HG02840 (cell line): ENCODE measurements at regions not wholly inside any gene's neighbourhood (a gene's known extent, or its start where the extent isn't known, plus 50 kb on each side); places are given as distances from the start of the nearest gene placed in this dataset.

Experiments
- ATAC-seq: cut with Tn5 transposase; IDR thresholded peaks from one replicate; pipeline ENCODE4 v1.9.1; 2021; ENCODE audit warnings: mild to moderate bottlenecking, moderate library complexity, moderate number of reproducible peaks; ENCODE audit not compliant: unreplicated experiment, low FRiP score

DNA sequence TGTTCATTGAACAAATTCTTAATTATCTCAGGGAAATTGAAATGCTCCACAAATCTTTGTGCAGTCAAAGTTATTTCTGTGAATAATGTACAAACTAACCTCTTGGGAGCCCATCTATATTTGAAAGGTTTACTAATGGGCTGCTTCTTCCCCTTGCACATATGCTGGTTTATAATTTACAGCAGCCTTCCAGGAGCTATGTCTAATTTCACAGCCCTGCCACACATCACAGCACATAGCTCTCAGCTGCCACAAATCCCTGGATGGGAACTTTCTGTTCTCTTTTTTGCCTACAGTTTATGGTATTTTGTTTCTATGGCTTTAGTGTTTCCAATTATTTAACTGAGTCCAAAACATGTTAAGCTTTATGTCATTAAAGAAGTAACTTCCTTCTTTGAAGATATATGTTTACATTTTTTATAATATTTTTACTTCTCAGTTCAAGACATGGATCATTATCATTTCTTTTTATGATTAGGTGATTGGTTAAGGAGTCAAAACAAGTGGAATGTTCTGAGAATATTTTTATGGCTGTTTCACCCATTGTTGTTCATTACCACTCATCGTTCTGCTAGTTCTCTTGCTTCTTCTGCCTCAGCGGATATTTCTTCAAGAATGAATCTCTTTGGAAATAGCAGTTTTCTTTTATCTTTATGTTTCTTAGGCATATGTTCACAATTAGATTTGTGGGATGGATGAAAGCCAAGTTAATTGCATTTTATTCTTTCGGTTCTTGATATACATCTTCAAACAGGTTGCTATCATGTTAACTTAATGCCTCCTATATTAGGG lies 475.6 kb upstream of the MIS18BP1 start:
- ATAC-seq, result no peak

- ATAC-seq, result no peak
These were observed 474.1 kb upstream of the MIS18BP1 start for GRCh38 chr14:45727133-45727532.

- no peak for ATAC-seq
These were observed 468.5 kb upstream of the MIS18BP1 start for GRCh38 chr14:45721472-45721871.

DNA sequence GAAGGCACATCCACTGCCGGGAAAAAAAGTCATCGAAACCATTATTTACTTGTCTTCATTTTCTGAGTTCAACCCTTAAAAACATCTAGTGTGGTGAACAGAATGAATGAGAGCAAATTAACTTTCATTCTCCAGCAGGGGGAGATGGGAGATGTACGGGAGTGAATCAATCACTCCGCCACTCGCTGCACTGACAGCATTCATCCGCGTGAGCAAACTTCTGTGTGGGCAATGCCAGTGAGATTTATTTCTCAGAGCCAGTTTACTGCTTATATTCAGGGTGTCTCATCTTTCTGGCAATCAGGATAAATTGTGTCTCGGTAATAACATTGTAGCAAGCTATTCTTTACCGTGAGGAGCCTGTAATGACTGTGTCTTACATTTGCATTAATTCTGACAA lies 463.6 kb upstream of the MIS18BP1 start:
- no peak for ATAC-seq

DNA sequence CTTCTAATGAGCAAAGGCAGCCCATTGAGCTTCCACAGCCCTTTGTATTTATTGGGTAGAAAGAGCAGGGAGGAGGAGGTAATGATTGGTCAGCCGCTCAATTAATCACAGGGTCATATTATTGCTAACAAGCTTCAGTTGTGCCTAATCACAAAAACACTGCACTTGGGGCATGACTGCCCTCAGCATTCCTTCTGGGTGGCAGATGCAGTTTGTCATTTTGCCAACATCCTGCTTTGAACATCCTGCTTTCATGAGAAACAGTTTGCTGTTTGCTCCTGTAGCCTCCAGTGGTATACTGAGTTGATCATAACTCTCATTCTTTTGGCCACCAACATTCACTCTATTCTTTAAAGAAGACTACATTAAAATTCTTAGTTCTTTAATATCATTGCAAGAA lies 462.9 kb upstream of the MIS18BP1 start:
- no peak for ATAC-seq

GRCh38 chr14:45709541-45709940 lies 456.5 kb upstream of the MIS18BP1 start:
- ATAC-seq, result no peak

GRCh38 chr14:45705940-45706534 lies 453.0 kb upstream of the MIS18BP1 start:
- no peak for ATAC-seq

GRCh38 chr14:45699471-45699870 lies 446.5 kb upstream of the MIS18BP1 start:
- ATAC-seq, result no peak

DNA sequence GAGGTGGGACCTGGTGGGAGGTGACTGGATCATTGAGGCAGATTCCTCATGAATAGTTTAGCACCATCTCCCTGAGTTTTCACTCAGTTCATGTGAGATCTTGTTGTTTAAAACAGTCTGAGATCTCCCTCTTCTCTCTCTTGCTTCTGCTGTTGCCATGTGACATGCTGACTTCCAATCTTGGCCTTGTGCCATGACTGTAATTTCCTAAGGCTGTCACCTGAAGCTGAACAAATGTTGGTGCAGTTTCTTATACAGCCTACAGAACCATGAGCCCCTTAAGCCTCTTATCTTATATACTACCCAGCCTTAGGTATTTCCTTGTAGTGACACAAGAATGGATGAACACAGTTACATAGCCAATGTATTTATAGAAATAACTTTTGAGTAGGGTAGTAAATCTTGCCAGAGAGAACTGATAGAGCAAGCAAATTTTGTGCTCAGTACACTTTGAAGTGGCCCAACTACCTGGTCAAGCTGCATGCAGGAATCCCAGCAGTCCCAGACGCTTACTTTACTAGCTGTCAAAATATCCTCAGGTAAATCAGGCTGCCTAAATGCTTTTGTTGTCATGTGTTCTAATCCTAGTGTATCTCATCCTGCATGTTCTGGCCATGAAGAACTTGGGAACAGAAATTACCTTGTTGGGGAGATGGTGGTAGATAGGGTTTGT lies 445.6 kb upstream of the MIS18BP1 start:
- no peak for ATAC-seq

- no peak for ATAC-seq
These were observed 433.8 kb upstream of the MIS18BP1 start for GRCh38 chr14:45686771-45687170.

GRCh38 chr14:45680531-45680930 lies 427.5 kb upstream of the MIS18BP1 start:
- no peak for ATAC-seq

GRCh38 chr14:45679853-45680252 lies 426.9 kb upstream of the MIS18BP1 start:
- ATAC-seq, result no peak

DNA sequence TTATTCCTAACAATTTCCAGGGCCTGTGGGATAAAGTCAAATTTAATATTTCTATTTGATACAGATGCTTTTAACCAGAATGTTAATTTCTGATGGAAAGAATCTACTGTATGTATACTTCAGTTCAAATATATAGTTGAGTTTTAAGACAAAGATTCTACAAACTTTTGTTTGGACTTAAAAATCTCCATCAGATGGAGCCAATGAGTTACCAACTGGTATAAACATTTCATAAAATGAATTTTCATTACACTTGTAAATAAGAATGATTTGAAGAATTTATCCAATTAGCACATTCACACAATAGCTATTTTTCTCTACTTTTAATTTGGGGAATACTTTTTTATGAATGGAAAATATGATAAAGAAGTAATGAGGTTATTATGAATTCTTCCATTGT lies 425.2 kb upstream of the MIS18BP1 start:
- no peak for ATAC-seq

DNA sequence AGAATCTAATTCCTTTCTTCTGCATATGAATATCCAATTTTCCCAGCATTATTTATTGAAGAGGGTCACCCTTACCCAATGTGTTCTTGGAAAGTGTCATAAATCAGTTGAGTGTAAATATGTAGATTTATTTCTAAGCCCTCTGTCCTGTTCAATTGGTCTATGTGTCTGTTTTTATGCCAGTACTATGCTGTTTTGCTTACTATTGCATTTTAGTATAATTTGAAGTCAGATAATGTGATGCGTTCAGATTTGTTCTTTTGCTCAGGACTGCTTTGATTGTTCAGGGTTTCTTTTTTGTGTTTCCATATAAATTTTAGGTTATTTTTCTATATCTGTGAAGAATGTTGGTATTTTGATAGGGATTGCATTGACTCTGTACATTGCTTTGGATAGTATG lies 420.4 kb upstream of the MIS18BP1 start:
- no peak for ATAC-seq

DNA sequence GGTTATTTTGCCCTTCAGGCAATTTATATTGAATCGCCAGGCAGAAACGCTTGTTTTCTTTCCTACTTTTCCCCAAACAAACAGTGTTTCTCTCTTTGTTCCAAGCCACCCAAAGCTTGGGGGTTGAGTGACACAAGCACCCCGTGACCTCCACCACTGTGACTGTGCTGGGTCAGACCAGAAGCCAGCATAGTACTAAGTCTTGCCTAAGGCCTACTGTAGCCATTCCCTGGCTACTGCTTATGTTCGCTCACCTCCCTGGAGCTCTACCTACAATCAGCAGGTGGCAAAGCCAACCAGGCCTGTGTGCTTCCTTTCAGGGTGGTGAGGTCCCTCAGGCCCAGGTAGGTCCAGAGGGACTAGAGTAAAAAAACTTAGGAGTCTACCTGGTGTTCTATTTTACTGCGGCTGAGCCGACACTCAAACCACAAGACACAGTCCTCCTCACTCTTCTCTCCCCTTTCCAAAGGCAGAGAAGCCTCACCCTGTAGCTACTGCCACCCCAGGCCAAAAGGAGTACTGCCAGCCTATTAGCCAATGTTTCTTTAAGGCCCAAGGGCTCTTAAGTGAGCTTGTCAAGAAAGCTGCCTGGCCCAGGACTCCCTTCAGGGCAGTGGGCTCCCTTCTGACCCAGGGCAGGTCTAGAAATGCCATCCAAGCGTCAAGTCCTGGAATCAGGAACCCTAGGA lies 411.8 kb upstream of the MIS18BP1 start:
- ATAC-seq, result no peak

DNA sequence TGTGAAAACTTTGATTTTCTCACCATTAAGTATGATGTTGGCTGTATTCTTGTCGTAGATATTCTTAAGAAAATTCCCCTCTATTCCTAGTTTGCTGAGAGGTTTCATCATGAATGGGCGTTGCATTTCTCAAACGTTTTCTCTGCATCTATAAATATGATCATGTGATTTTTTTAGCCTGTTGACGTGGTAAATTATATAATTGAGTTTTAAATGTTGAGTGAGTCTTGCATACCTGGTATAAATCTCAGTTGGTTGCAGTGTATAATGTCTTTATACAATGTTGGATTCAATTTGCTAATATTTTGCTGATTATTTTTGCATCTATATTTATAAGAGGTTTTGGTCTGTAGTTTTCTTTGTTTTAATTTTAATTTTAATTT lies 405.9 kb upstream of the MIS18BP1 start:
- ATAC-seq, result no peak

- no peak for ATAC-seq
These were observed 405.4 kb upstream of the MIS18BP1 start for GRCh38 chr14:45658226-45658916.

DNA sequence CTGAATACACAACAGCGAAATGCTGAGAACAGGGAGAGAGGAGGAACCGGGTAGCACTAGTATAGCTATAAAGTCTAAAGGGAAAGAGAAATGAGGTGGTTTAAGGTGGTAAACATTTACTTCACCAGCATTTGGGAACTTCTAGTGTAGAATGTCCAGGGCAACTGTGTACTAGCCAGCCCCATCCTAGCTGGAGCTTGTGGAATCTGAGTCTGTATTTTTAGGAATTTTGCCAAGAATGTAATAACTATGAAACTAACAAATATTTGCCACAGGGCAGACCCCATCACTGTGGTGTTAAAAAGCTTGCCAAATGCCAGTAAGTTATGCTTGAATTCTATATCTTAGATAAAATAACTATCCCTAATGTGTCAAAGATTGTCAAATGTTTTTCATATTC lies 398.9 kb upstream of the MIS18BP1 start:
- no peak for ATAC-seq

DNA sequence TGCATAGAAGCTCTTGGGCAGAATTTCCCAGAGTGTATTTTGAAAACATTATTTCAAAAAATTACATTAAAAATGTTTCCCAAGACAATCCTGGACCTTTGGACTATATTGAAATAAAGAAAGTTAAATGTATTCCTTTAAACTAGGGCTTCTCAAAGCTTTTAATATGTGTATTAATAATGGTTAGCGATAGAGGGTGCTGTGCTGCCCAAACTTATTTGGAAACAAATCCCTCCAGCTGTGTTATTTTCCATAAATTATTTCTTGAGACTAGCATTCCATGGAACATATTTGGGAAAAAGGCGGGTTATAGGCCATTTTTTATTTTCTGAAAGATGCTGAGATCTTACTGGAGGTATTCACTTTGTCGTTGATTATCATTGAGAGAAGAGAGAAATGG lies 397.8 kb upstream of the MIS18BP1 start:
- no peak for ATAC-seq

GRCh38 chr14:45649051-45649450 lies 396.0 kb upstream of the MIS18BP1 start:
- no peak for ATAC-seq

GRCh38 chr14:45641541-45641940 lies 388.5 kb upstream of the MIS18BP1 start:
- no peak for ATAC-seq
